ENCODE measurements at regions not wholly inside any gene's neighbourhood (a gene's known extent, or its start where the extent isn't known, plus 50 kb on each side); places are given as distances from the start of the nearest gene placed in this dataset.

GRCh38 chr10:109127363-109127762 lies 795.9 kb downstream of the XPNPEP1 start:
- H3K14ac ChIP-seq (ENCODE audit: insufficient read depth, low read length): no peak overlapping the region
- H2BK12ac ChIP-seq (ENCODE audit: insufficient read length, low read depth, low read length): no peak overlapping the region
- no peak for DNase-seq
- WGBS (ENCODE audit: extremely low coverage, insufficient read length, low lambda C conversion rate): no CpG with 5 or more reads among the region's 1 CpG
- no peaks in the 10 kb centered on the region for H3K79me2 ChIP-seq (ENCODE audit: insufficient read depth, low read length)
- no peak overlapping the region for H3K23ac ChIP-seq (ENCODE audit: insufficient read length, low read depth, low read length)
- no peaks in the 10 kb centered on the region for H3K9me3 ChIP-seq (ENCODE audit: control insufficient read depth, low read depth, low read length)
- H3K36me3 Mint-ChIP-seq (ENCODE audit: insufficient read depth in 1 of 3, low read depth in 3 of 3): no peaks in the 10 kb centered on the region; a peak in 1 of 7 replicates
- H4K8ac ChIP-seq (replicated peaks; ENCODE audit: insufficient read length, low read depth, low read length): no peak overlapping the region
- H2BK20ac ChIP-seq (ENCODE audit: low read depth, low read length, poor library complexity, severe bottlenecking): no peak overlapping the region
- H3K4ac ChIP-seq (ENCODE audit: low read depth, low read length): no peak overlapping the region
- no peak overlapping the region for H3T11ph ChIP-seq (ENCODE audit: low read length)
- TF ChIP-seq CTCF (conservative IDR thresholded peaks at IDR 0.05): no peak
- no peak overlapping the region for H2AK5ac ChIP-seq (ENCODE audit: insufficient read length, low read length)
- H3K23me2 ChIP-seq (ENCODE audit: insufficient read length, low read depth, low read length, poor library complexity, severe bottlenecking): no peaks in the 10 kb centered on the region
- no peak overlapping the region for H2BK5ac ChIP-seq (ENCODE audit: insufficient read length, low read length)
- H3K56ac ChIP-seq (ENCODE audit: insufficient read length, low read depth, low read length): no peak overlapping the region
- H2BK15ac ChIP-seq (ENCODE audit: low read depth, low read length): no peak overlapping the region
- no peaks in the 10 kb centered on the region; the same call in 1 of the 2 replicates for H3K27me3 Mint-ChIP-seq (ENCODE audit: low read depth)
- no peak overlapping the region for H3K9ac ChIP-seq (ENCODE audit: extremely low read depth, insufficient read length, low read length)
- no peaks in the 10 kb centered on the region for H3K4me1 ChIP-seq (ENCODE audit: insufficient read depth, low read length)
- no peak overlapping the region for H4K91ac ChIP-seq (ENCODE audit: insufficient read length, low read depth, low read length)
- no peaks in the 10 kb centered on the region for H3K27me3 ChIP-seq (ENCODE audit: insufficient read depth, low read length)
- no peak overlapping the region for H4K5ac ChIP-seq (ENCODE audit: insufficient read length, low read depth, low read length)
- H3K27ac Mint-ChIP-seq: no peak overlapping the region
- H3K18ac ChIP-seq (ENCODE audit: insufficient read length, low read depth, low read length): no peak overlapping the region
- H2BK120ac ChIP-seq (ENCODE audit: low read depth, low read length, poor library complexity, severe bottlenecking): no peak overlapping the region
- H3K4me3 Mint-ChIP-seq: no peak overlapping the region
- no peaks in the 10 kb centered on the region for H3K4me1 Mint-ChIP-seq
- peaks cover 0 to 3% of the 10 kb centered on the region in 2 experiments; a peak in 4 of 5 replicates for H3K9me3 Mint-ChIP-seq
- no peak overlapping the region for H3K4me2 ChIP-seq (ENCODE audit: insufficient read depth, insufficient read length, low read length)
- no peaks in the 10 kb centered on the region for H3K79me1 ChIP-seq (ENCODE audit: insufficient read depth, low read depth, low read length, poor library complexity, severe bottlenecking)
- no peak overlapping the region for H3K27ac ChIP-seq (ENCODE audit: insufficient read length, low read depth, low read length)
- no peak overlapping the region for H2AFZ ChIP-seq (ENCODE audit: low read length)
- no peaks in the 10 kb centered on the region for H4K20me1 ChIP-seq (ENCODE audit: control insufficient read depth, insufficient read depth, insufficient read length)

Measured in H9 (cell line).